HG02852 (cell line): ENCODE measurements at regions not wholly inside any gene's neighbourhood (a gene's known extent, or its start where the extent isn't known, plus 50 kb on each side); places are given as distances from the start of the nearest gene placed in this dataset.

Experiments
- ATAC-seq: cut with Tn5 transposase; IDR thresholded peaks from one replicate; pipeline ENCODE4 v1.9.1; 2021; ENCODE audit warnings: mild to moderate bottlenecking, moderate library complexity; ENCODE audit not compliant: unreplicated experiment

DNA sequence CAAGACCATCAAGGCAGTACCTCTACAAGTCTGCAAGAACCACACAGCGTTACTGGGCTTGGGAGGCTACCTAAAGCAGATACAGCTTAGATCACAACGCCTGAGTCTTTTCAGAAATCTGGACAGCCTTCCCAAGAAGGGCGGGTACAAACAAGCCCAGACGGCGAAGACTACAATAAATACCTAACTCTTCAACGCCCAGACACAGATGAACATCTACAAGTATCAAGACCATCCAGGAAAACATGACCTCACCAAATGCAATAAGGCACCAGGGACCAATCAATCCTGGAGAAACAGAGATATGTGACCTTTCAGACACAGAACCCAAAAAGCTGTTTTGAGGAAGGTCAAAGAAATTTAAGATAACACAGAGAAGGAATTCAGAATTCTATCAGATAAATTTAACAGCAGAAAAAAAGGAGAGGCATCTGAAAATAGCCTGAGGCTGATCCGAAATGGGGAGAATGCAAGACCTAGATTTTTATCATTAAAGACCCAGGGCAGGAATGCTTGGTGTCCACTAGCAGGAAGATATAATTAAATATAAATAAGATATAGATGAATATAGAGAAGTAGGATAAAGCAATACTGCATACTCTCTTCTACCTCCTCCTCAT lies 131.7 kb upstream of the COL21A1 start:
- ATAC-seq: no peak

DNA sequence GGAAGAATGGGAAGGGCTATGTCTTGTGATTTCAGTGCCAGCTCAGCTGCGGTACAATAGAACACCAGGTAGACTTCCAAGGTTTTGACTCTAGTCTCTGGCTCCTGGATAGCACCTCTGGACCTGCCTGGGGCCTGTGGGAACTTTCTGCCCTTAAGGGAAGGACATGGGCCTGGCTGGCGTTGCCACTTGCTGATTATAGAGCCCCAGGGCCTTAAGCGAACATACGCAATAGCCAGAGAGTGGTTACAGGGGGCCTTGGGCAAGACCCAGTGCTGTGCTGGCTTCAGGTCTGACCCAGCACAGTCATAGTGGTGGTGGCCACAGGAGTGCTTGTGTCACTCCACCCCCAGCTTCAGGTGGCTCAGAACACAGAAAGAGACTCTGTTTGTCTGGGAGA lies 131.1 kb upstream of the COL21A1 start:
- no peak for ATAC-seq

DNA sequence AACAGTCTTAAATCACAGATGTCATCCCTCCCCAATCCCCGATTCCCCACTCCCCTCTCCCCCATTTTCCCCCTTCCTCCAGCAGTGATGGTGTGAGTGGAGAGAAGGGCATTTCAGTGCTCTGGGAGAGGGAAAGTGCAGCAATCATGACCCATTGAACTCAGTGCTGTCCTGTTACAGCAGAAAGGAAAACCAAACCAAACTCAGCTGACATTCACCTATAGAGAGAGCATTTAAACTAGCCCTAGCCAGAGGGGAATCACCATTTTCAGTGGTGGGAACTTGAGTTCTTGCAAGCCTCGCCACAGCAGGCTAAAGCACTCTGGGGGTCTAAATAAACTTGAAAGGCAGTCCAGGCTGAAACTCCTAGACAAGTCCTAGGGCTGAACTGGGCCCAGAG lies 129.9 kb upstream of the COL21A1 start:
- no peak for ATAC-seq

DNA sequence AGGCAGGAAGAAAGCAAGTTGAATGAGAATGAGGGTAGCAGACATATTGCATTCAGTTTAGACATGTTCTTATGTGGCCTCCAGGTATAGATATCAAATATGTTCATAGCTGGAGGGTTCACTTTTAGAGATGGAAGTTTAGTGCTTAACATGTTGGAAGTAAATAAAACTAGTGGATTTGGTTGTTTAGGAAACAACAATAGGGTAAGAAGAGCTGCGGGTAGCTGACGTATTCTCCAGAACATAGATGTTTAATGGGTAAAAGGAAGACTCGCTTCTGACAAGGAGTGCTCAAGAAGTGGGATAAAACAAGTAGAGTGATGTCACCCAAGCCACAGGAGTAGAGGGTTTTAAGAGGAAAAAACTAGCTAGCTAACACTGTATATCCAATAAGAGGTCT lies 128.4 kb upstream of the COL21A1 start:
- ATAC-seq: no peak

DNA sequence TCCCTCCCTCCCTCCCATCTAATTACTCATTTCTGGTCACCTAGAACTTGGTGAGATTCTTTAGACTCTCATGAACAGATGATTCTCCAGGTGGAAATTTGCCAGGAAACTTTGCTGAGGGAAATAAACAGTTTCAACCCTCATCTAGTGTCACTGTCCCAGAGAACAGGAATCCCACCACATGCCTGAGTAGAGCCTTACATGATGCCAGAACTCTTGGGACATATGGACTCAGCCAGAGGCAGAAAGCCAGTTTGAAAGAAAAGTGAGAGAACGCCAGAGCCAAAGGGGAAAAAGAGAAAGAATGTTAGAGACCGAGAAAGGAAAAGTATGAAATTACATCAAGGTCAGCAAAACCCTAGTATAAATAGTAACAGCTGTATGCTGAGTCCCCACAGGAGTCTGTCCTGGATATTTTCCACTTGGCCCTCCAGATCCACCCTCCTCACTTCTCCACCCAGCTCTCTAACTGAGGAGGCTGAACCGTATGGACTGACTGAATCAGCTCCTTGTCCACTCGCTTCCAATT lies 127.5 kb upstream of the COL21A1 start:
- no peak for ATAC-seq

DNA sequence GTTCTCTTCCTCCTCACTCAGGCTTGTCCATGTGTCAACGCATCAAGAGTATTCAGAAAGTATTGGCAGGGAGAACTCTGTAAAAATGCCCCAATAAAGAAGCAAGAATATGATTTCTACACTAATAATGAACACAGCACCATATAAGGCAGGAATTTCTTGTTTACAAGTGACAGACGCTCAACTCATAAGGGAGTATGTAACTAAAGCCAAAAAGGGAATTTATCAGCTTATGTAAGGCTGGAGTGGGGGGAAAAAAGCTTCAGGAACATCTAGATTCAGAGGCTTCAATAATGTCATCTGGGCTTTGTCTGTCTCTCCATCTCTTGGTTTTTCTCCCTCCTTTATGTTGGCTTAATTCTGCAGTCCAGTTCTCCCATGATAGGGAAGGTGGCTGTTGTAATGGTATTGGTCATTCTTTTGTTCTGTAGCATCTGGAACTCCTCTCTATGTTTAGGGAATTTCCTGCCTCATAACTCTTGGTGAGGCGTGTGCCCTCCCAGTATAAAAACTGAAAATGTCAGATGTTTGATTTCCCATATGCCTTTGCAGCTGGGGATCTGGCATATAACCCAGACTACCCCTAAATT lies 125.1 kb upstream of the COL21A1 start:
- no peak for ATAC-seq

DNA sequence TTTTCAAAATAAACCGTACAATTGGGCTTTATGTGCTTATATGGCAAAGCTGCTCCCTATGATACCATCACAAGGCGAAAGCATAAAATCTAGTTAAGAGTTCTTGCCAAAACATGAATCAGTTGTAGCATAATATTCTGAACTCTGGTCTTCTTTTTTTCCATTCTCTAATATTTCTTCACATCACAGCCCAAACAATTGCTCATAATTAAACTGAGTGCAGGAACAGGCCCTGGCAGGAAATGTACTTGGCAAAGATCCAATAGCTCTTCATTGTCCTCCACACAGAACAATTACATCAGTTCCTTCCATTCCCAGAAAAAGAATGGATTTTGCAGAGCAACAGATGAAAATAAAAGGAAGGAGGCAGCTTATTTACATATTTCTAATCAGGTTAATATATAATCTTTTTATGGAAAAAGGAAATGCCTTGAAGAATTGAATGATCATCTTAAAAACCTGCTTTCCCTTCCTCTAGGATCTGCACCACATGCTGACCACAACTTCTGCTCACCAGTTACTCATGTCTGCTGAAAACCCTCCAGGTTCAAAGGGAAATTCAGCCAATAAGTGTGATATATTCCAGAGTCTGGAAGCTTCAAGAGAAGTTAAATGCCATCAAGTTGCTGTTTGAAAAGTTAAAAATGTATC lies 123.3 kb upstream of the COL21A1 start:
- ATAC-seq: peak; percentile 92

DNA sequence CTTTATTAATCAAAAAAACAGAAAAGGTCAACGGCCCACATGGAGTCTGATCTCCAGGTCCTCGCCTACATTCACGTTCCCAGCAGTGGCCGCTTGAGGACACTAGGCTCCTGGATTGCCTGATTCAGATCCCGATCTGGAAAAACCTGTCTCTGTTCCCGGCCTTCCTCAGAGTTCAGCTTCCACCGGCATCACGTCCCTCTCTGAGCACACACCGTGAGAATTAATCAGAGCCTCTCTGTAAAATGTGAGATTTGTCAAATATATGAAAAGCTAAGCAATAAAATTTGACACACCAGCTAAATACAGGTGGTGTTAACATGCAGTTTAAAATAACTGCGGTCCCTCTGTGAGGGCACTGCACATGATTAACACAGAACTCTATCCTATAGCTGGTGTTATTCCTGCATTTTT lies 122.8 kb upstream of the COL21A1 start:
- no peak for ATAC-seq

DNA sequence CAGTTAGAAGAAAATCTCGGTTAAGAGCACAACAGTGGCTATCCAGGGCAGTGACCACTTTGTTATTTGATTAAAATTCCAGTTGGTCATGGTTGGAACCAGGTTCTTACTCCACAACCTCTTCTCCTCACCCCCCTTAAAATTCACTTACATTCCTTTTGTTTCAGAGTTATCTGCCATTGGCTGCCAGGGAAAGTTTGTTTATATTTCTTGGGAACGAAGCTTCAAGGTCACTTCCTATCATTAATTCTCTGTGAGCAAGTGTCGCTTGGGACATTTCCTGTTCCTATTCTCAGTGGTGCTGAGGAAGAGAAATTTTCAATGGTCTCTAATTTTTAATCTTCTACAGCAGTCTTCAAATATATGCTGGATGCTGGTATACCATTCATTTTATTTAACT lies 121.1 kb upstream of the COL21A1 start:
- ATAC-seq: no peak

DNA sequence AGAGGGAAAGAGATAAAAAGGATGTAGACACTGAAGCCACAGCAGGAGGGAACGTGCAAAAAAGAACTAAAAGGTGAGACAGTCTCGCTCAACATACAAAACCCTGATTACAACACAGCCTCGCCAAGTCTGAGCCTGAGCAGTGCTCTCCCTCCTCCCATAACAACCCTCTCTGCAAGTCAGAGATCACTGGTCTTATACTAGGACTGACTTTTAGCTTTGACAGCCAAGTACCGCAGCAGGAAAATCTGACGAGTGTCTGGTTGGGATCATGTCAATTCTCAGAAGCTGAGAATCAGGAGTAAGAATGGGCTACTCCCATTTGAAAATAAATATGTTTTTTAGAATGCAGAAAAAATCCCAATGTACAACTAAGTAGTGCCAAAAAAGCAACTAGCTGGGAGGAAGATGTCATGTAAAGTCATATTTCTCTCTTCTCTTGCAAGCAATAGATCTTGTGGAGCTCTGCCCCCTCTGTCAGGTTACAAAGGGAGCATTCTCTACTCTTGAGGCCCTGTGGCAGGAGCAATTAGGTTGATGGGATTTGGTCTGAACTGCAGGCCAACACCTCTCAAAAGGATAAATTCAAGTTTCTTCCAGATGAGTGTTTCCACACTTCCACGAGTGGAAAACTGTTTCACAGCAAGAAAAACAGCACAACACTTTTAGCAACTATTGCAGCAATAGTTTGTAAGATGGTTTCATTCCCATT lies 118.9 kb upstream of the COL21A1 start:
- no peak for ATAC-seq

DNA sequence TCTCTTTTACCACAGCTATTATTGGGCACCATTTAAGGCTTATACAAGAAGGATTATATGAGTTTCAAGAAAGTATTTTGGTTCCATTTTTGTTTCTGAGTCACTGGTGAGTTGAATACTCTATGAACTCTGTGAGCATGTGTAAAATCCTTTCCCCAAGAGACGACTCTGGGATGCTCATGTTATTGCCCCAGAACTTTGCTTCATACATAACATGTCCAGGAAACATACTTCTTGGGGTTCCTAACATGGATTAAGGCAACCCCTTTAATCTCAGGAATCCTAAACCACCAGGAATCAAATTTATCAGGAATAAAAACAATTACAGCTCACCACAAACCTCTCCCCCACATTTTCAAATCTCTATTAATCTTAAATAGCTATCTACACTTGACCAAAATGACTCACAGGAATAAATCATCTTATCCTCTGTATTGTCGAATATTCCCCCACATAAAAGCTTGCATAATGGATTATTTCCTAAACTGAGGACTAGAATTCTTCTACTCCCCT lies 117.5 kb upstream of the COL21A1 start:
- no peak for ATAC-seq

DNA sequence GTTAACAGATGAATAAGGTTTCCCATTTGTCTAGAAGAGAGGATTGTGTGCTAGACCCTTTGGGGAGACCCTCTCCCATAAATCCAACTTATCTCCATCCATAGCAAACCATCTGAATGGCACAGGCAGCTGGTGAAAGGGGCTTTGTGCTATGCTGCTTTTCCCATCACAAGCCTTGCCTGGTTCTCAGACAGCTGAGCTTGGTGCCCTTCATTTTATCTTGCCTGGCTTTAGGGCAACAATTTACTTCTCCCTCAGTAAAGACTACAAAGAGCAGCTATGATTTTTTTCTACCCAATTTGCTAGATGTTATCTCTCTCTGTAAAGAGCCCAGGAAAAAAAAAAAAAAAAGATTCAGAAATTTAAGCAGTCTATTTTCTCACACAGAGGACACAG lies 117.0 kb upstream of the COL21A1 start:
- ATAC-seq: no peak

DNA sequence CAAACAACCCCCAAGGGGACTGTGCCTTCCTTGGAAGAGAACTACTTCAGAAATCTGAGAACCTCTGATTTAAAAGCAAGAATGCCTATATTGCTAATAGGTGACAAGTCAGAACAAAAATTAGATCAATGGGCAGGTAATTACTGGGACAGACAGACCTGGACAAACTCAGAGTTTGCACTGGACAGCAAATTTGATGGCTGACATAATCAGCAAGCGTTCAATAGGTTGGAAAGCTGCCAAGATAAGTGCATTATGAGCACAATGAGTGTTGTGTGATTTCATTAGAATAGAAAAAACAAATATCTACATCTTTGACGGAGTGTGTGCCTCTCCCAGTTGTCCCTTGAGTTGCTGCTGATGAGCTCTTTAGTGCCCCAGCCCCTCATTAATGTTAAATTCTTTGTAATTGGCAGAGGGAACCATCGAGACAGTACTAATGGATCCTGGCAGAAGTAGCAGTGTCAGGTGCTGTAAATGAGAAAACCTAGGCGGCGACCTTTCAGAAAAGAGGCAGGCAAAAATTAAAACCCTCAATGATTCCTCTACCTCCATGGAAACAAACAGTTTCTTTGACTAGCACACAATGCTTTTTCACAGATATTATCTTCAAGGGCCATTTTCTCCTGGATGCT lies 116.5 kb upstream of the COL21A1 start:
- no peak for ATAC-seq

DNA sequence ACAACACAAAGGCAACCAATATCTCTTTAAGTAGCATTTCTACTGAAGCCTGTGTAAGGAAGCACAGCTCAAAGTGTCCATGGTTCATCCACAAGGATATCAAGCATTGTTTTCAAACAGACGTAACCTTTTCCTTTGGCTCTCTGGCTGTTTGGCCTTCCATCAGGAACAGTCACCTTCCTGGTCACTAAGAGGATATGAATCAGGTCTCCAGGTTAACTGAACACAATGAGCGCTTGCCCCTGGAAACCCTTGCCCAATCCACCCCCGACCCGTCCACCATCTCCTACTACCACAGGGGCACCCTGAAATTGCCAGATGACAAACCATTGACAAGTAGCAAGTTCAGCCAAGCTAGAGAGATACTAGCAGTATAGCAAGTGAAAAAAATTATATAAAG lies 114.4 kb upstream of the COL21A1 start:
- no peak for ATAC-seq

DNA sequence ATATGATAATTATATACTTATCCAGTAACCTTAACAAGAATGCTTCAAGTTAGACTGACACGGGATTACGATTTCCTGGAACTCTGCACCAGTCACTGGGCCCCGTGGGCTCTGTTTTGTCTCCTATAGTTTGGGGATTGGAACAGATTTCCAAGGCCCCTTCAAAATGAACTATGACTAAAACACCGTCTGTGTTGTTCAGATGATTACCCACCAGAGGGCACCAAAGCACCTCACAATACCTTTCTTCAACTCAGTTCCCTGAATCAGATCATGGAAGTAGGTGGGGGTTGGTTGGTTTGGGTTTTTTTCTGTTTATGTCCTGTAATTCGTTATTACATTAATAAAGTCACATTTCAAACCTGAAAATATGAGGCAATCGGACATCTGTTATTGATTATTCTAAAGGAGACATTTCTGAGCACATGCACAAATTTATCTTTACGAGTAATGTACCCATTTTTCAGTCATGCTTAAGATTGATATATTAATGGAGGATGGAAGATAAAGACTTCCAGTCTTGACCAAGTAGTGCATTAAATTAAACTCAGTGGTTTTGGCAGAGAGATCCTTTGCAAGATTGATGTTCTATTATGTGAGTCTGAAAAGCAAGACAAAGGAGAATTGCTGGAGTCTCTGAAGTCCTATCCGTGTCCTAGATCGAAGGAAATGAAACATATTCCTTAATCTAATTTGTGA lies 112.0 kb upstream of the COL21A1 start:
- ATAC-seq: peak; percentile 81

DNA sequence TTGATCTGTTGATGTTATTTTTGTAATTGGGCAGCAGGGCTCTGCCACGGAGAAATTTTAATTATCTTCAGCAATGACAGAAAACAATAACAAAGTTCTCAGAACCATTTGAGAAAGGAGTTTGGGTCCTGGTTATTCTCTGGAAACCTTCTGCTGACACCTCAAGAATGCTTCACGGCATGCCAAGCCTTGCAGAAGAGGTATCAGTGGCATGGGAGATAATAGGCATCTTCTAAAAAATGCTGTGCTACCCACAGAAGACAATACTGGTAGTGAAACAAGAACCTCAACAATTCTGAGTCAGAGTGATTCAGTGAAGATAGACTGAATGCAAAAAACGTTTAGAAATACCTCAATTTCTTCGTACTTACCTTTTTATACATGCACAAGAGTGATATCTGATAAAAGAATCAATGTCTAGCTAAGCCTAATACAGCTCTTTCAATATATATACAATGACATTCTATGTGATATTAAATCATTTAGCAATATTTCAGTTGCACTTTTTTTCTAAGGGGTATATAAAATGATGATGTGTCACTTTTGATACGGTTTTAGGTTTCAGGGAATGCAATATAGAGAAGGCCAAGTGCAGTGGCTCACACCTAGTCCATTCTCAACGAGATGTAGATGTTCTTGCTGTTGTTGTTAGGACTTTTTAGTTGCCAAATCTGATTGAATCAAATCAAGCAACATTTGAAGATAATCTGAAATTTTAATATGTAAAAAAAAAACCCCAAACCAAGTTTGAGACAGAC lies 110.4 kb upstream of the COL21A1 start:
- peak; percentile 64 for ATAC-seq

DNA sequence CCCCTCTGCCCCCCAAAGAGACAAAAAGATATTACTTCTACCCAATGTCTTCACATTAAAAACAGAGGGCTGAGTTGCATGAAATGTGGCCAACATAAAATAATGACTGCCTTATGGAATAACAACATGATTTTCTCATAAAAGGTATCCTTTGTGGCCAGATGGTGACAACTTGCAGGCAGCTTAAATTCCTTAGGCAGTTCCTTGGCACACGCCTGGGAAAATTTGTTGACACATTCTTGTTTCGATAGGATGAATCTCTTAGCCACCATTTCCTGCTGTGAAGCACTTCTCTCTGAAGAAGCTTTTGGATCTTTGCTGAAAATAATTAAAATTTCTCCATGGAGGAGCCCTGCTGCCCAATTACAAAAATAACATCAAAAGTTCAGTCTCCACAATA lies 109.0 kb upstream of the COL21A1 start:
- no peak for ATAC-seq

DNA sequence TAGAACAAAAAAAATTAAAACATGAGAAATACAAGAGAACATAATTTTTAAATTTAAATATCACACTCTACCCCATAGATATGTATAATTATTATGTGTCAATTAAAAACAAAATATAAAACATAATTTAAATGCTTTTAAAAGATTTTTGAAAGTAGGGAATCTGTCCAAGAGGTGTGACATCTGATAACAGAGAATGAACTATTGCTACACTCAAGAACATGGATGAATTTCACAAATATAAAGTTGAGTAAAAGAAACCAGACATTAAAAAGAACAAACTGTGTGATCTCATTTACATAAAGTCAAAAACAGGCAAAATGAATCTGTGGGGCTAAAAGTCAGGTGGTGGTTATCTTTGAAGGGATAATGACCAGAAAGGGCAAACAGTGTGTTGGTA lies 106.5 kb upstream of the COL21A1 start:
- no peak for ATAC-seq

DNA sequence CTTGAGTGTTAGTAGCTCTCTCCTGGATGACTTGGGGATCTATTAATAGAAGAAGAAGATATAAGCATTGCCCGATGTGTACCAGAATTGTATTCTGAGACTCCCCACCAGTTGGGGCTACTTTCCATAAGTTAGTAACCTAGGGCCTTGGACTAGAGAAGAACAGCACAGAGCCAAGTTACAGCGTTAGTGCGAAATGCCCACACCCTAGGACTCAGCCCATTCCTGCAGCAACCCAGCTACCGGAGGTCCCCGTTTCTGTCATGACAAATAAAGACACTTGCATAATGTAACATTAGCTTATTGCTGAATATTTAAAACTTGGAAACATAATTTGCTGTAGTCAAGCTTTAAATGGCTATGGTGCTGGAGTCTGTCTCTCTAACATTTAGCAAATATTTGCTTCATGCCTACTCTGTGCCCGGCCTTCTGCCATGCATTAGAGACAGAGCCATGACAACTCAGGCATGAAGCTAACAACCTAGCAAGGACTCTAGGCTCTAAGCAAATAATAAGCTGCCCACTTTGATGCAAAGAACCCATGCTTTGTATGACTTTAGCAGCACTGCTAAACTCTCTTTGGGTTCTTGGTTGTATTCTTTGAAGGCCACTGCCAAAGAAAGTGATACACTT lies 103.4 kb upstream of the COL21A1 start:
- ATAC-seq: no peak
